OCI-LY3 (cell line): ENCODE measurements at regions not wholly inside any gene's neighbourhood (a gene's known extent, or its start where the extent isn't known, plus 50 kb on each side); places are given as distances from the start of the nearest gene placed in this dataset.

Experiments
- H2AFZ ChIP-seq: fragments of 200-600, 300-600 bp; shearing (Covaris generic); 2 replicates; pipeline ENCODE4 v1.6.0; 2014; ENCODE audit warnings: antibody characterized with exemption, low read depth, low read length
- H3K27ac ChIP-seq: fragments of 200-600, 300-600 bp; sonication (generic); 2 replicates; pipeline ENCODE4 v1.5.1; 2014; ENCODE audit warnings: mild to moderate bottlenecking, low read length, moderate library complexity, mixed read lengths
- H3K27me3 ChIP-seq: fragments of 200-600, 300-600 bp; sonication (generic); 2 replicates; pipeline ENCODE4 v1.6.1; 2014; ENCODE audit warnings: low read depth, low read length, mixed read lengths
- H3K36me3 ChIP-seq: fragments of 200-600, 300-600 bp; sonication (generic); replicated peaks from 2 replicates; pipeline ENCODE3; 2014; ENCODE audit warnings: low read depth, low read length, mixed read lengths
- H3K4me1 ChIP-seq: fragments of 300-600, 200-600 bp; sonication (generic); 2 replicates; pipeline ENCODE4 v1.6.1; 2014; ENCODE audit warnings: low read length, mixed read lengths
- H3K4me2 ChIP-seq: fragments of 200-600, 300-600 bp; sonication (generic); 2 replicates; pipeline ENCODE4 v1.6.1; 2014; ENCODE audit warnings: low read length, mixed read lengths
- H3K4me3 ChIP-seq: fragments of 300-600, 200-600 bp; sonication (generic); 2 replicates; pipeline ENCODE4 v1.5.1; 2014; ENCODE audit warnings: antibody characterized with exemption, mild to moderate bottlenecking, low read length, moderate library complexity
- H3K79me2 ChIP-seq: fragments of 300-600, 200-600 bp; shearing (Covaris generic); 2 replicates; pipeline ENCODE4 v1.6.1; 2014; ENCODE audit warnings: mild to moderate bottlenecking, low read length, mixed read lengths
- H3K9ac ChIP-seq: fragments of 300-600, 200-600 bp; shearing (Covaris generic); 2 replicates; pipeline ENCODE4 v1.6.0; 2014; ENCODE audit warnings: mild to moderate bottlenecking, low read length, moderate library complexity
- H3K9me3 ChIP-seq: fragments of 200-600, 300-600 bp; shearing (Covaris generic); 2 replicates; pipeline ENCODE4 v1.6.1; 2014; ENCODE audit warnings: low read length, mixed read lengths; ENCODE audit not compliant: insufficient read depth
- H4K20me1 ChIP-seq: fragments of 200-600, 300-600 bp; sonication (generic); 2 replicates; pipeline ENCODE4 v1.6.1; 2016; ENCODE audit warnings: low read length, mixed read lengths; ENCODE audit not compliant: insufficient read depth
- CTCF ChIP-seq: fragments of 200-600, 300-600 bp; sonication (generic); IDR thresholded peaks from 2 replicates; pipeline ENCODE4 v1.5.1; 2014; ENCODE audit warnings: antibody characterized with exemption, low read length, low read depth
- EZH2phosphoT487 ChIP-seq: fragments of 200-600 bp; shearing (Covaris generic); IDR thresholded peaks from 2 replicates; pipeline ENCODE4 v1.6.1; 2018; ENCODE audit warnings: antibody characterized with exemption, mixed run types, low read depth

- Histone ChIP-seq H4K20me1 (no peaks in the 10 kb centered on the region), H3K79me2 (no peaks in the 10 kb centered on the region)
- TF ChIP-seq EZH2phosphoT487 (no peak), CTCF (no peak)
These were observed 70.1 kb upstream of the CXCR4 start for GRCh38 chr2:136188086-136188485.

GRCh38 chr2:136185981-136186776 is 68.2 kb upstream of the CXCR4 start:
- H3K79me2 ChIP-seq, result no peaks in the 10 kb centered on the region
- H3K4me3 ChIP-seq, result no peak overlapping the region
- peaks cover 6% of the 10 kb centered on the region; the same call in 1 of the 2 replicates for H3K4me1 ChIP-seq
- no peaks in the 10 kb centered on the region for H4K20me1 ChIP-seq
- 0 out of 2 replicates have a peak, but pooled peaks cover 2% of the 10 kb centered on the region for H3K9me3 ChIP-seq
- H3K9ac ChIP-seq, result no peak overlapping the region
- TF ChIP-seq EZH2phosphoT487 (no peak), CTCF (no peak)
- no peaks in the 10 kb centered on the region for H3K36me3 ChIP-seq
- no peak overlapping the region for H3K4me2 ChIP-seq
- no peak overlapping the region for H3K27ac ChIP-seq
- H3K27me3 ChIP-seq, result 0 out of 2 replicates have a peak, but pooled peaks cover 3% of the 10 kb centered on the region
- H2AFZ ChIP-seq, result no peak overlapping the region

More at GRCh38 chr2:136188086-136188485, 70.1 kb upstream of the CXCR4 start:
- Histone ChIP-seq H2AFZ (no peak overlapping the region), H3K4me2 (no peak overlapping the region), H3K4me3 (no peak overlapping the region), H3K36me3 (no peaks in the 10 kb centered on the region), H3K4me1 (peaks cover 6% of the 10 kb centered on the region; the same call in 1 of the 2 replicates), H3K27ac (no peak overlapping the region), H3K9me3 (no peaks in the 10 kb centered on the region), H3K27me3 (no peaks in the 10 kb centered on the region), H3K9ac (no peak overlapping the region)

- Histone ChIP-seq H3K36me3 (no peaks in the 10 kb centered on the region), H3K4me2 (no peak overlapping the region), H3K27me3 (peaks cover 8% of the 10 kb centered on the region; the same call in 1 of the 2 replicates), H3K79me2 (no peaks in the 10 kb centered on the region), H3K27ac (no peak overlapping the region), H3K4me1 (no peaks in the 10 kb centered on the region), H2AFZ (no peak overlapping the region), H3K9ac (no peak overlapping the region), H3K9me3 (0 out of 2 replicates have a peak, but pooled peaks cover 2% of the 10 kb centered on the region), H4K20me1 (no peaks in the 10 kb centered on the region), H3K4me3 (no peak overlapping the region)
- TF ChIP-seq CTCF (no peak), EZH2phosphoT487 (no peak)
These were observed 65.1 kb upstream of the CXCR4 start for GRCh38 chr2:136183097-136183496.

- Histone ChIP-seq H2AFZ (no peak overlapping the region), H4K20me1 (no peaks in the 10 kb centered on the region), H3K36me3 (no peaks in the 10 kb centered on the region), H3K4me1 (no peaks in the 10 kb centered on the region), H3K9ac (no peak overlapping the region), H3K27me3 (peaks cover 10% of the 10 kb centered on the region; the same call in 1 of the 2 replicates), H3K79me2 (no peaks in the 10 kb centered on the region), H3K4me2 (no peak overlapping the region), H3K4me3 (no peak overlapping the region), H3K9me3 (0 out of 2 replicates have a peak, but pooled peaks cover 2% of the 10 kb centered on the region), H3K27ac (no peak overlapping the region)
- no peak for TF ChIP-seq CTCF
- no peak for TF ChIP-seq EZH2phosphoT487
These were observed 64.4 kb upstream of the CXCR4 start for GRCh38 chr2:136182315-136182714.
